ENCODE measurements at regions not wholly inside any gene's neighbourhood (a gene's known extent, or its start where the extent isn't known, plus 50 kb on each side); places are given as distances from the start of the nearest gene placed in this dataset.

DNA sequence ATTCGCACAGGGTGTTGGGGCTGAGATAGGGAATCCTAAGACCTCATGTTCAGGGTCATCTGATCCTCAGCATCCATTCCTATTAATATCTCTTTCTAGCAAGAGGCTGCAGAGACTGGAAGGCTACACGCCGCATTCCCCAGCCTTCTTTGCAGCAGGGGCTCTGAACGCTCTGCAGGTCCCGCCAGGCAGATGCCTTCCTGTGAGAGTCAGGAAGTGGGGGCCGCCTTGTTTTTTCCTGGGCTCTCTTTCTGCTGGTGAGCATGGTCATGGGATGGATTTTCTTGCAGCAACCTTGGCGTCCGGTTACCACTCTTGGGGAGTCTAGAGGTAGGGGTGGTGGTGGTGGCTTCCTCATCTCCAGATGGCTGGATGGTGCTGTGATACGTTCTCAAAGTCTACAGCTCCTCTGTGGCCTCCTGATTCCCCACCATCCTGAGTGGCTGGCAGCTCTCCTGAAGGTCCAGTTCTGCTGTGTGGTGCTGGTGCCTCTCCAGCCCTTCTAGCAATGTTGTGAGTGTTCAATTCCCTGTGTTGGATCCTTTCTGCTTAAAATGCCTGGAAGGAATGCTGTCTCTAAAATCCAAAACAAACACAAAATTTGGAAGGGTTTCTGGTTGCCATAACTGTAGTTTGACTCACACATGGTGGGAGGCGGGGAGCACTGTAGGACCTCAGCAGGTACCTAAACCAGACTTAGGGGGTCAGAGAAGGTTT is 111.9 kb downstream of the CEBPB start:
- no peak for DNase-seq (ENCODE audit: extremely low read depth in 1 of 4, low spot score in 3 of 4)
- Histone ChIP-seq H3K9me1 (ENCODE audit: control insufficient read depth, insufficient read depth, low read length) (no peaks in the 10 kb centered on the region), H3K79me2 (ENCODE audit: control insufficient read depth, insufficient read depth, low read length) (no peaks in the 10 kb centered on the region), H3K9me3 (replicated peaks; ENCODE audit: control insufficient read depth, insufficient read depth, low read depth, low read length) (no peaks in the 10 kb centered on the region; the same call in 1 of the 2 replicates), H4K20me1 (replicated peaks; ENCODE audit: control insufficient read depth, insufficient read depth, low read length) (no peaks in the 10 kb centered on the region), H3K4me2 (ENCODE audit: insufficient read depth, low read length) (no peak overlapping the region), H3K9ac (ENCODE audit: insufficient read depth in 1 of 2, low read depth in 2 of 2, low read length in 2 of 2) (no peak overlapping the region), H3K27me3 (ENCODE audit: control insufficient read depth in 2 of 2, insufficient read depth in 2 of 2, low read length in 2 of 2) (no peaks in the 10 kb centered on the region), H3K4me1 (replicated peaks in 1 of 2; ENCODE audit: control insufficient read depth in 2 of 2, insufficient read depth in 2 of 2, low read length in 2 of 2) (peaks cover 41 to 46% of the 10 kb centered on the region in 2 experiments), H2AFZ (ENCODE audit: low read depth, low read length) (no peak overlapping the region), H3K4me3 (no peak overlapping the region), H3K27ac (ENCODE audit: extremely low read depth, low read depth, low read length) (no peak overlapping the region), H3K36me3 (ENCODE audit: control insufficient read depth, insufficient read depth, low read length) (no peaks in the 10 kb centered on the region)
- in situ Hi-C loops (cut with MboI) = no loop called here
- no peak for FAIRE-seq
- no peak for ATAC-seq
- no TSS peak for BruUV-seq (replicated peaks)
- ChIA-PET CTCF (ENCODE audit: low intra/inter-chr PET ratio) (no interaction called here), POLR2A (interaction anchor here (0.6 kb wide), 1 partner anchor 114 kb away, joined by 5 read pairs; no protein-coding TSS in a partner anchor)
- TF ChIP-seq CLOCK (CRISPR knock-in tag; IDR thresholded peaks at IDR 0.05; ENCODE audit: borderline replicate concordance) (no peak), CTBP1 (IDR thresholded peaks at IDR 0.05; ENCODE audit: borderline replicate concordance) (peak; percentile 18; the same call in 1 of the 2 replicates), CBFA2T2 (conservative IDR thresholded peaks at IDR 0.05) (0 out of 2 replicates have a peak, but pooled peaks have one; percentile 15)
- intact Hi-C loops (cut with micrococcal nuclease) = no loop called here
- WGBS (ENCODE audit: insufficient coverage, low coverage, missing lambda C conversion rate) = 40% methylated on average over 9 of the region's 10 CpGs

Data from K562 (cell line).